22Rv1 (cell line): ENCODE measurements at regions not wholly inside any gene's neighbourhood (a gene's known extent, or its start where the extent isn't known, plus 50 kb on each side); places are given as distances from the start of the nearest gene placed in this dataset.
"Not testable (repeated sequence)": the region's sequence is repeated elsewhere in the genome, so short reads cannot be mapped to it uniquely, and the experiment has no call there.

ENCODE experiments used
- H3K27ac ChIP-seq: fragments of 450-650 bp; 2 replicates; pipeline ENCODE4 v1.5.1; 2017
- ZFX ChIP-seq: fragments of 450-650 bp; IDR thresholded peaks from 2 replicates; pipeline ENCODE4 v1.6.1; 2017; ENCODE audit warnings: antibody characterized with exemption, borderline replicate concordance
- TF ChIP-seq, protein P1 (sequence below): fragments of 450-650 bp; IDR thresholded peaks from 2 replicates; pipeline ENCODE4 v1.5.1; 2017; ENCODE audit warnings: mild to moderate bottlenecking

DNA sequence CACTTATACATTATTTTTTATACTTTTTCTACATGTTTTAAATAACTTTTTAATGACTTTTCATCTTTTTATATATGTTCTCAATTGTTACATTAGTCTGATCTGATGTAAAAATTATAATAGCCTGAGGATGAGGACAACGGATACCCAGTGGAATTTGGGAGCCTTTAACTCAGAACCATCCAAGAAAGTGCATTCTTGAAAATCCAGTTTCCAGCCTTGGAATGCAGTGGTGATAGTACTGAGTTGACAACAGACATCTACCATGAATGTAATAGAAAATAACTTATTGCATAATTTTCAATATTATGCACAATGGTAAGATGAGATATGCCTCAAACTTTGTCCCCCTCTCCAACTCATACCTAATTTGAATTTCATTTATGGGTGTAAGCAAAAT lies 120.7 kb upstream of the ZC3H15 start:
- TF ChIP-seq, protein P1, sequence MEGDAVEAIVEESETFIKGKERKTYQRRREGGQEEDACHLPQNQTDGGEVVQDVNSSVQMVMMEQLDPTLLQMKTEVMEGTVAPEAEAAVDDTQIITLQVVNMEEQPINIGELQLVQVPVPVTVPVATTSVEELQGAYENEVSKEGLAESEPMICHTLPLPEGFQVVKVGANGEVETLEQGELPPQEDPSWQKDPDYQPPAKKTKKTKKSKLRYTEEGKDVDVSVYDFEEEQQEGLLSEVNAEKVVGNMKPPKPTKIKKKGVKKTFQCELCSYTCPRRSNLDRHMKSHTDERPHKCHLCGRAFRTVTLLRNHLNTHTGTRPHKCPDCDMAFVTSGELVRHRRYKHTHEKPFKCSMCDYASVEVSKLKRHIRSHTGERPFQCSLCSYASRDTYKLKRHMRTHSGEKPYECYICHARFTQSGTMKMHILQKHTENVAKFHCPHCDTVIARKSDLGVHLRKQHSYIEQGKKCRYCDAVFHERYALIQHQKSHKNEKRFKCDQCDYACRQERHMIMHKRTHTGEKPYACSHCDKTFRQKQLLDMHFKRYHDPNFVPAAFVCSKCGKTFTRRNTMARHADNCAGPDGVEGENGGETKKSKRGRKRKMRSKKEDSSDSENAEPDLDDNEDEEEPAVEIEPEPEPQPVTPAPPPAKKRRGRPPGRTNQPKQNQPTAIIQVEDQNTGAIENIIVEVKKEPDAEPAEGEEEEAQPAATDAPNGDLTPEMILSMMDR, result no peak
- no peak for TF ChIP-seq ZFX
- no peak overlapping the region for H3K27ac ChIP-seq

DNA sequence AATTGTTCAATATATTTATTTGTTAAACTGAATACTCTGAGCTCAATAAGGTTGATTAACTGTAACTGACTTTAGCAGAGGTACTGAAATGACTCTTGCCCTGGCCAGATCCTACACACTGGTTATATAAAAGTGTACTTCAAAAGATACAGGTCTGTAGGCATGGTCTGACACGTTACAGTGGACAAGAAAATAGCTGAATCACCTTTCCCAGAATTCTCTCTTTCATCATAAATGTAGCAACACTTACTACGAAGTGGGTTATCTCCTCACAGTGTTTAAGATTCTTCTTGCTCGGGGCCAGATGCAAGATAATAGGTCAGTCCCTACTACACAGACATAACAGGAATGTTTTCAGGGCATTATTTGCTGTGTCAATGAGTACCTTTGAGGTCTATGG lies 107.0 kb upstream of the ZC3H15 start:
- TF ChIP-seq, protein P1, result no peak
- TF ChIP-seq ZFX, result no peak
- H3K27ac ChIP-seq, result no peak overlapping the region

GRCh38 chr2:186380805-186381204 lies 105.3 kb upstream of the ZC3H15 start:
- TF ChIP-seq, protein P1, result no peak
- TF ChIP-seq ZFX, result no peak
- H3K27ac ChIP-seq, result no peak overlapping the region

DNA sequence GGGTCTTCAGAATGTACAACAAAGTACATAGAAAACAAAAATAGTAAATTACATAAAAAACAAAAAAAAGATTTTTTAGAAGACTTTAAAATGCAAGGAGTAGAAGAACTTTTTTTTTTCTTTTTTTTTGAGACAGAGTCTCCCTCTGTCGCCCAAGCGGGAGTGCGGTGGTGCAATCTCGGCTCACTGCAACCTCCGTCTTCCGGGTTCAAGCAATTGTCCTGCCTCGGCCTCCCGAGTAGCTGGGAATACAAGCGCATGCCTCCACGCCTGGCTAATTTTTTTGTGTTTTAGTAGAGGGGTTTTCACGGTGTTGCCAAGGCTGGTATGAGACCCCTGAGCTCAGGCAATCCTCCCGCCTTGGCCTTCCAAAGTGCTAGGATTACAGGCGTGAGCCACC lies 104.5 kb upstream of the ZC3H15 start:
- TF ChIP-seq, protein P1, result no peak
- TF ChIP-seq ZFX, result no peak
- no peak overlapping the region for H3K27ac ChIP-seq

DNA sequence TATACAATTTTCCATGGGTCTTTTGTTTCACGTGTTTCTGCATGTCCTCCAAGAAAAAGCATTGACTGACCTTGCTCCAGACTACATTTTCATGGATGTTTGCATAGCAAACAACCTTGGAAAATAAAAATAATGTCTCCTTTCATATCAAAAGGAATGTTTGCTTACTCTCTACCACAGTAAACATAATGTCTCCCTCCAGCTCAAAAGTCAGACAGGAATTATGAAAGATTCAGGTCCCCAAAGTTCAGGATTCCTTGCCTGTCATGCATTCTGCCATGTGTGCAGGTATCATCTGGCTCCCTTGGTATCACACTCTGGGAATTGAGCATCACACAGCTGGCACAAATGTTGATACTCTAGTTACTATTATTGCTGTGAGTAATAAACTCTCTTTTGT lies 103.1 kb upstream of the ZC3H15 start:
- no peak for TF ChIP-seq ZFX
- TF ChIP-seq, protein P1, result no peak
- H3K27ac ChIP-seq, result peak overlapping the region; percentile 17

DNA sequence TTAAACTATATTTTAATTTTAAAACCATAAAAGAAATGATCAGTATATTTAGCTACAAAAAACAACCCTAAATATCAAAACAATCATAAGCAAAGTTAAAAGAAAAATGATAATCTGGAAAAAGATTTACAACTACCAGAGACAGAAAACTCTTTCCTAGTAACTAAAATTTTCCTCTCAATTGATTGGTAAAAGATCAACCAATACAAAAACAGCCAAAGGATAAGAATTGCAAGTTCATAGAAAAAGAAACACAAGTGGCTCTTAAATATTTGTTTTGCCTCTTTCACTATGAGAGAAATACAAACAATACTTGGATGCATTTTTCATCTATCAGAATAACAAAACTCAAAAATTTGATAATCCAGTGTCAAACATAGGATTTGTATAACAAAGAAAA lies 101.8 kb upstream of the ZC3H15 start:
- H3K27ac ChIP-seq, result no peak overlapping the region
- no peak for TF ChIP-seq ZFX
- TF ChIP-seq, protein P1, result no peak

GRCh38 chr2:186385638-186386201 lies 100.3 kb upstream of the ZC3H15 start:
- H3K27ac ChIP-seq, result not testable (repeated sequence)

DNA sequence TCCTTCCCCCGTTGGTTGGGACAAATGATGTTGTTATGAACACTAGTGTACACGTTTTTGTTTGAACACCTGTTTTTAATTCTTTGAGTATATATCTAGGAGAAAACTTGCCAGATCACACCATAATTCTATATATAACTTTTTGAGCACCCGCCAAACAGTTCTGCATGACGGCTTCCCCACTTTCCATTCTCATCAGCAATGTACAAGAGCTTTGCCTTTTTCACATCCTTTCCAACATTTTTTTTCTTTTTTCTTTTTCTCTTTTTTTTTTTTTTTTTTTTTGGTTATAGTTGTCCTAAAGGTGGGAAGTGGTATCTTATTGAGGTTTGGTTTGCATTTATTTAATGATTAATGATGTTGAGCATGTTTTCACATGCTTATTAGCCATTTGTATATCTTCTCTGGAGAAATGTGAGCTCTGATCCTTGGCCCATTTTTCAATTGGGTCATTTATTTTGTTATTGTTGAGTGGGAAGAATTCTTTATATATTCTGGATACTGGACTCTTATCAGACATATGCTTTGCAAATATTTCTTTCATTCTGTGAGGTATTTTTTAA lies 86.9 kb upstream of the ZC3H15 start:
- no peak overlapping the region for H3K27ac ChIP-seq
- no peak for TF ChIP-seq ZFX
- TF ChIP-seq, protein P1, result no peak
